GM21381 (cell line): ENCODE measurements at regions not wholly inside any gene's neighbourhood (a gene's known extent, or its start where the extent isn't known, plus 50 kb on each side); places are given as distances from the start of the nearest gene placed in this dataset.
"Not testable (repeated sequence)": the region's sequence is repeated elsewhere in the genome, so short reads cannot be mapped to it uniquely, and the experiment has no call there.

ENCODE experiments used
- ATAC-seq: cut with Tn5 transposase; IDR thresholded peaks from one replicate; pipeline ENCODE4 v1.9.1; 2021; ENCODE audit warnings: mild to moderate bottlenecking, moderate library complexity; ENCODE audit not compliant: unreplicated experiment

DNA sequence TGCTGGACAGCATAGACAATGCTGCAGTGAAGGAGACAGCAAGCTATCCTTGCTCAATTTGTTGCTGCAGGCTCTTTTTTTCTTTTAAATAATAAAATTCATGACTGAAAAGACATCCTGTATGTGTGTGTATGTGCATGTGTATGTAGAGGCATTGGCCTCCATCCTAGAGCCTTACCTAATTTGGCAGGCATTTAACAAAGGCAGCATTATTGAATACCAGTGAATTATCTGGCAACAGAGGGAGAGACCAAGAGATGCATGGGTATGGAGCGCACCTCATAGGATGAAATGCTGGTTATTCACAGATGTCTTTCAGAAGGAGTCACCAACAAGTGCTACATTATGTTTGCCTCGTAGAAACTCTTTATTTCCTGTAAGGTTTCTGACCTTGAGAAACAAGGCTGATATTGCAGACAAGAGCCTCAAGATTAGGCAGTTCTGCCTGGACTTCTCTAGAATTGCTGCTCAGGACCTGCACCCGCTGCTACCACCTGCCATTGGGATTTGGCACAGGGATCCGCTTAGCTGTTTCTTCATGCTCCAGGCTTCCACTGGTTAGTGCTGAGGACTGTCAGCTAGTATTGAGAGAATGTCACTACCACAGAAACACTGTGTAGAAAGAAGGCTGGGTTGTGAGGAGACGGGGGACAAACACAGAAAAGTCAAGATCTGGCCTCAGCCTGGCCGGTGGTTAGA lies 247.7 kb upstream of the RFX3 start:
- no peak for ATAC-seq

DNA sequence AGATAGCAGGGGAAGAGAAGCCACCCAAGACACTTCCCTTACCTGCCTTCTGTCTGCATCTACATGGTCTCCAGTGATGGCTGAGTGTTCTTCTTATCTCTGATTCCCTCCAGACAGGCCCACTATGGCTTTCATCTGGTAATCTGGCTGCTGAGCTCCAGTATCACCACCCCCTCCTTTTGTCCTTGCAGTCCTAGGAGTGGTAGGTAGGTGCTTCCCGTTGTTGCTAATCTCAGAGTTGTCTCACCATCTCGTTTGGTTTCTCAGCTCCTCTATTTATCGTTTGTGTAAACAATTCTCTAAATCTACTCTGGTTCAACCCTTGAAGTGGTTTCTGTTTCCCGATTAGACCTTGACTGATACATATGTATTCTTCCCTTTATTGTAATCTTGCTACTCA lies 243.8 kb upstream of the RFX3 start:
- ATAC-seq, result no peak

- no peak for ATAC-seq
Observed at GRCh38 chr9:3768712-3769457, 243.1 kb upstream of the RFX3 start.

- no peak for ATAC-seq
Observed at GRCh38 chr9:3768286-3768685, 242.5 kb upstream of the RFX3 start.

DNA sequence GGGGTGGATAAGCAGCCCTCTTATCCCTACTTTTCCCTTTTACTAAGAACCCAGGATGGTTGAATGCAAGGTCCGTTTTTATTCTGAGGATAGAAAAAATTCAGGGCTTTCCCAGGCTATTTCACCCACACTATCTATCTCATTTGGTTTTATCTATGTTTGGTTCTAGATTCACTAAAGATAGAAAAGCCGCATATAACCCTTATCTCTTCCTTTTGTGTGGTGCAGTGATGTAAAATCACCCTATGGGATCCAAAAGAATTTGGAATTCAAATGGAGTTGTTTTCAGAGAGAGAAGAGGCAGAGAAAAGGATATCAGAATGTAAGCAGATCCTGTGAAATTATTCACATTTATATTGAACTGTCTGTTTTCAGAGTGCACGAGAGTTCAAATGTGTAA lies 236.3 kb upstream of the RFX3 start:
- no peak for ATAC-seq

GRCh38 chr9:3760031-3760430 lies 234.2 kb upstream of the RFX3 start:
- no peak for ATAC-seq

DNA sequence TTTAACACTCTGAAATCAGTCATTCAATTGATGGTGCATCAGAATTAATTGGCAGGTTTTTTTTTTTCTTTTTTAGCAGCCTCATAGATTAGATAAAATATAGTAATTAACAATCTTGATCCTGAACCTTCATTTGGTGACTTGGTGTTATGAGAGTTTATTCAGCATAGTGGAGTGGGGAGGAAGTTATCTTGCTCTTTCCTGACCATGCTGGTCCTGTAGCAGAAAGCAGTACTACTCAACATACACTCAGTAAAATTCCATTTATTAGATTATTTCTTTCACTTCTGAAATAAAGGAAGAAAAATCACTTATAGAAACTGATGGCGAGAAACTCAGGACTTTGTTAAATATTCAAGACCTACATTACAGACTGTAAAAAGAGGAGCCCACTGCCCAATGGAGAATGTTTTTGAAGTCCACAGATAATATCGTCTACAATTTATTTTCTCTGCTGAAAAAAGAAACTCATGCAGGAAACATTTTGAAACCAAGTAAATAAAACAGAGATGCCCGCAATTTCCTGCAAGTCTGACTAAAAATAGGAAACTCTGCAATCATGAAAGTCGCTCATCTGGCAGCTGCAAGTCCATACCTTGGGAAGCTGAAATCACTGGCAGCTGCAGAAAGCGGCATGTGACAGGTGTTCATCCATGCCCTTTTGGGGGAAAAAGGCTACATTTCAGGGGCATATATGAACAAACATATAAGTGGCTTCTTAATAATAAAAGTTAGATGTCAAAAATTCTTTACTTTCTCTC lies 233.2 kb upstream of the RFX3 start:
- ATAC-seq, result no peak

DNA sequence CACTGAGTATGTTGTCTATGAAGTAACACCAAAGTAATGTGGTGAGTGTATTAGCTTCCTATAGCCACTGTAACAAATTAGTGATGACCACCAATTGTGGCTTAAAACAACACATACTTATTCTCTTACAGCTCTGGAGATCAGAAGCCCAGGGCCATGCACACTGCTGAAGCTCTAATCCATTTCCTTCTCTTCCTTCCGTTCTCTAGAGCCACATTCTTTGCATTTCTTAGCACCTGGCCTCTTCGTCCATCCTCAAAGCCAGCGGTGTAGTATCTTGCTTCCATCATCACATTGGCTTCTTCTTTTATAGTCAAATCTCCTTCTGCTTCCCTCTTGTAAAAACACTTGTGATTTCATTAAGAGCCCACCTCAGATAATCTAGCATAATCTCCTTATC lies 230.3 kb upstream of the RFX3 start:
- ATAC-seq, result no peak

- ATAC-seq, result no peak
Observed at GRCh38 chr9:3751125-3751758, 225.4 kb upstream of the RFX3 start.

- no peak for ATAC-seq
Observed at GRCh38 chr9:3750321-3750720, 224.5 kb upstream of the RFX3 start.

- no peak for ATAC-seq
Observed at GRCh38 chr9:3746296-3747275, 220.8 kb upstream of the RFX3 start.

DNA sequence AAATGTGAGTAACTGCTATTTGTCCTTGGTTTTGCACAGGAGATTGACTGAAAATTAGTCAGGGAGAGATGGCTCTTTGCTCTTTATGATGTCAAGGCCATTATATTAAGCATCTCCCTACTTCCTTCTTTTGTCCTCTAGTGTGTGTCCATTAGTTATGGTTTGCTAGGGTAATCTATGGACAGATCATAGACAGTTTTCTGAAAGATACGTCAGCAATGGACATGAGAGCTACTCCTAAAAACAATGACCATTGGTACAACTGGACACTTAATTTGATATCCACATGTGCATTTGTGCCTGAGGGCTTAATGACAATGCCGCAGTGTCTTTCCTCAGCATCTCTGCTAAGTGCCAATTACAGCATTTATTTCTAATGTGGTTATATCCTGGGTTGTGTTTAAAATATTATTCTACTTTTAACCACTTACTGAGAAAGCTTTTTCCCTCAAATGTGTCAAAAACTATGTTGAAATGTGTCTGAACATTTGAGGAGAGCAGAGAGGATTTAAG lies 218.2 kb upstream of the RFX3 start:
- ATAC-seq, result no peak

DNA sequence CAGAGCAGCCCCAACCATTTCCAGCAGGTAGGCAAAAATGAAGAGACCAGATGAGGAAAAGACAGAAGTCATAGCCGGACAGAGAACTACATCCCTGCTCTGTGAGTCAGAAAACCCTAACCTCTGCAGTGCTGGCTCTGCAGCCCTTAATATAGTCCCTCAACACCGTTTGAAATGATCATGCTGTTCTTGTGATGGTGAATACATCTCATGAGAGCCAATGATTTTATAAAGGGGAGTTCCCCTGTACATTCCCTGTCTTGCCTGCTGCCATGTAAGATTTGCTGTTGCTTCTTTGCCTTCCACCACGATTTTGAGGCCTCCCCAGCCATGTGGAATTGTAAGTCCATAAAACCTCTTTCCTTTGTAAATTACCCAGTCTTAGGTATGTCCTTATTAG lies 216.8 kb upstream of the RFX3 start:
- no peak for ATAC-seq

GRCh38 chr9:3741729-3742128 lies 215.9 kb upstream of the RFX3 start:
- ATAC-seq, result no peak

GRCh38 chr9:3740690-3741419 lies 215.1 kb upstream of the RFX3 start:
- ATAC-seq, result no peak

DNA sequence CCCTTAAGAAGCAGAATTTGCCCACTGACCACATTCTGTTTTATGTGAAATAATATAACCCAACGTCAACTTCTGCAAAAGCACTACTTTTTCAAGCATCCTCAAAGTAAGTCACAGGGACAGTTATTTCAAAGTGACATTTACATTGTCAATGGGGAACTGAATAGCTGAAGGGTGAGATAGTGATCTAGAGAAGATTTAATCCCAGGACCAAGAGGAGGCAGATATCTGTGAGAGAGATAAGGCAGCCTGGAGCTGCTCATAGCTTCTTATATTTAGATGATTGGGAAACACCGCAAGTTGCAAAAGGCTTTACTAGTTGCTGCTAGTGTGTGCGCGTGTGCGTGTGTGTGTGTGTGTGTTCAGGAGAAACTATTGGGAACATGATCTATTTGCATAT lies 210.4 kb upstream of the RFX3 start:
- ATAC-seq, result no peak

DNA sequence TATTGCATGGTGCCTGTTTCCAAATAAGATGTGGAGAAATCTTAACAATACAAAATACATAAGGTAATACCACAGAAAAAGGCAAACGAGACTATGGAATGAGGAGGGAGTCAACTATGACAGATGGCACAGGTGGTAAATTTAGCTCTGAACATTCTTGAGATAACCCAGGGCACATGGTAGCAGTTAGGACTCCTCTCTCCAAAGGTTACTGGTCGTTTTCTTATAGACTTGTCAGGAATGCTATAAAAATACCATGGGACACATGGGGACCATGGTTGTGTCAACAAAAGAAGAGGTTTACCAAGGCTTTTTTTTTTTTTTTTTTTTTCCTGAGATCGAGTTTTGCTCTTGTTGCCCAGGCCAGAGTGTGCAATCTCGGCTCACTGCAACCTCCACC lies 209.4 kb upstream of the RFX3 start:
- no peak for ATAC-seq

DNA sequence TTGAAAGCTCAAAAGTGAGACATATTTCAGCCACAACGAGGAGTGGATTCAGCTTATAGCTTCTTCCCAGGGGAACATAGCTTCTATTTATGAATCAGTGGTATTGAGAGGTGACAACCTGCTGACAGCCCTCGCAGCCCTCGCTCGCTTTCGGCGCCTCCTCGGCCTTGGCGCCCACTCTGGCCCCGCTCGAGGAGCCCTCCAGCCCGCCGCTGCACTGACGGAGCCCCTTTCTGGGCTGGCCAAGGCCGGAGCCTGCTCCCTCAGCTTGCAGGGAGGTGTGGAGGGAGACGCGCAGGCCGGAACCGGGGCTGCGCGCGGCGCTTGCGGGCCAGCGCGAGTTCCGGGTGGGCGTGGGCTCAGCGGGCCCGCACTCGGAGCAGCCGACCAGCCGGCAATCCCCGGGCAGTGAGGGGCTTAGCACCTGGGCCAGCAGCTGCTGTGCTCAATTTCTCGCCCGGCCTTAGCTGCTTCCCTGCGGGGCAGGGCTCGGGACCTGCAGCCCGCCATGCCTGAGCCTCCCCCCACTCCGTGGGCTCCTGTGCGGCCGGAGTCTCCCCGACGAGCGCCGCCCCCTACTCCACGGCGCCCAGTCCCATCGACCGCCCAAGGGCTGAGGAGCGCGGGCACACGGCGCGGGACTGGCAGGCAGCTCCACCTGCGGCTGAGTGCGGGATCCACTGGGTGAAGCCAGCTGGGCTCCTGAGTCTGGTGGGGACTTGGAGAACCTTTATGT lies 207.9 kb upstream of the RFX3 start:
- not testable (repeated sequence) for ATAC-seq

- no peak for ATAC-seq
Observed at GRCh38 chr9:3733039-3733408, 207.2 kb upstream of the RFX3 start.
